Aorta (tissue), 5 donors: ENCODE measurements at regions not wholly inside any gene's neighbourhood (a gene's known extent, or its start where the extent isn't known, plus 50 kb on each side); places are given as distances from the start of the nearest gene placed in this dataset.
"Not testable (repeated sequence)": the region's sequence is repeated elsewhere in the genome, so short reads cannot be mapped to it uniquely, and the experiment has no call there.

Source experiments
- ATAC-seq: fragments of 200-7000 bp; cut with Tn5 transposase; one replicate; pipeline ENCODE4 v1.9.1; 2022; ENCODE audit warnings: moderate library complexity; ENCODE audit not compliant: low FRiP score
- DNase-seq, 2 donors: peaks; one replicate each; pipeline ENCODE4 v3.0.0-alpha.2; 2020
- H3K27ac ChIP-seq, 2 donors: one replicate each; pipeline ENCODE4 v1.5.1; 2013; ENCODE audit warnings: low read length in 2 of 2, mild to moderate bottlenecking in 2 of 2, moderate library complexity in 2 of 2, control low read depth in 1 of 2, inconsistent platforms in 1 of 2, low read depth in 1 of 2
- H3K27me3 ChIP-seq, 2 donors: one replicate each; pipeline ENCODE4 v1.6.1; 2013; ENCODE audit warnings: control low read depth in 1 of 2, low read length in 1 of 2, mild to moderate bottlenecking in 1 of 2, moderate library complexity in 1 of 2; ENCODE audit not compliant: insufficient read depth in 2 of 2, control insufficient read depth in 1 of 2
- H3K36me3 ChIP-seq, 2 donors: one replicate each; pipeline ENCODE4 v1.6.1; 2013; ENCODE audit warnings: control low read depth in 1 of 2, low read length in 1 of 2, mild to moderate bottlenecking in 1 of 2; ENCODE audit not compliant: insufficient read depth in 2 of 2, control insufficient read depth in 1 of 2
- H3K4me1 ChIP-seq, 2 donors: one replicate each; pipeline ENCODE4 v1.6.1; 2013; ENCODE audit warnings: low read length in 2 of 2, control low read depth in 1 of 2, mild to moderate bottlenecking in 1 of 2, moderate library complexity in 1 of 2; ENCODE audit not compliant: insufficient read depth in 2 of 2, control insufficient read depth in 1 of 2
- H3K4me3 ChIP-seq, 2 donors: one replicate each; pipeline ENCODE4 v1.5.1; 2013; ENCODE audit warnings: low read length in 2 of 2, control low read depth in 1 of 2, mild to moderate bottlenecking in 1 of 2
- H3K9me3 ChIP-seq: one replicate; pipeline ENCODE4 v1.6.1; 2013; ENCODE audit warnings: mild to moderate bottlenecking, low read length; ENCODE audit not compliant: control insufficient read depth
- WGBS, 2 donors: extraction: QIAGEN DNeasy Blood & Tissue Kit; methylation state at CpG; one replicate each; pipeline ENCODE4 v1.1.7; 2013; 5-methylcytosine and 5-hydroxymethylcytosine counted together
- intact Hi-C, 2 donors: fragments of 100-400 bp; cut with DNase I; formaldehyde crosslinking; loops; one replicate each; pipeline versions ENCODE4 v1.14.2 to v1.15.0; 2022
- donor health status: healthy with polysubstance abuse.
- donor health status: Bipolar disorder and iron deficiency.
- donor health status: DM: no; HTN: no; CAD: no.
- donor health status: DM: no; HTN: no; CAD: no.
- donor health status: DM: yes; HTN: yes; CAD: no.

GRCh38 chr2:18966131-18966530 lies 376.8 kb upstream of the NT5C1B start:
- 62 to 63% methylated on average over 1 of the region's 1 CpG for WGBS, 2 donors
- no peaks in the 10 kb centered on the region for H3K4me1 ChIP-seq
- no peak overlapping the region for H3K4me3 ChIP-seq
- intact Hi-C loops = no loop called here
- no peaks in the 10 kb centered on the region for H3K27me3 ChIP-seq
- ATAC-seq (no peak), DNase-seq (no peak)
- no peak overlapping the region for H3K27ac ChIP-seq
- no peaks in the 10 kb centered on the region for H3K9me3 ChIP-seq
- H3K36me3 ChIP-seq = no peaks in the 10 kb centered on the region

- H3K9me3 ChIP-seq, H3K4me1 ChIP-seq, DNase-seq, ATAC-seq, H3K27me3 ChIP-seq, H3K4me3 ChIP-seq, H3K36me3 ChIP-seq, H3K27ac ChIP-seq, intact Hi-C loops: not testable (repeated sequence)
- 98% methylated on average over 3 of the region's 3 CpGs for WGBS, 2 donors
Measured at GRCh38 chr2:18963739-18964256, 374.4 kb upstream of the NT5C1B start.

DNA sequence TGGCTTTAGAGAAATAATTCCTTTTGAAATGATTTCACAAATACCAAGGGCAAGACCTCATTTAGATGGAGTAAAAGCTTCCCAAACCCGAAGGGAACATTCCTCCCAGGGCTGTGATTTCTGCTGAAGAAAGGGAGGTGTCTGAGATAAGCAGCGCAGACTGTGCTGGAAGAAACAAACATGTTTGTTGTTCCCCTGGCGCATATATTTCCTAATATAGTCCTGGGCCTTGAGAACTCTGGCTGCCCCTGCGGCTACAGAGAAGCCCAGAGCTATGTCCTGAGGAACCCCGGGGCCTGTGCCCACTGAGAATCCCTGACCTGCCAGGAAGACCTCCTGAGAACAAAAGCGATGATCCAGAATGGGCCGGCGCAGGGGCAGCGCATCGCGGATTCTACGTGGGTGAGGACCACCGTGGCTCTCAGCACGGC lies 372.6 kb upstream of the NT5C1B start:
- no peak for DNase-seq
- Histone ChIP-seq H3K9me3 (no peaks in the 10 kb centered on the region), H3K27me3 (no peaks in the 10 kb centered on the region), H3K4me3 (no peak overlapping the region), H3K4me1 (no peaks in the 10 kb centered on the region), H3K27ac (no peak overlapping the region), H3K36me3 (no peaks in the 10 kb centered on the region)
- 90 to 93% methylated on average over 14 of the region's 14 CpGs for WGBS, 2 donors
- peak; percentile 66 for ATAC-seq
- intact Hi-C loops = no loop called here

GRCh38 chr2:18959952-18960717 lies 370.8 kb upstream of the NT5C1B start:
- Histone ChIP-seq H3K4me3 (no peak overlapping the region), H3K27ac (no peak overlapping the region), H3K27me3 (no peaks in the 10 kb centered on the region), H3K9me3 (no peaks in the 10 kb centered on the region), H3K36me3 (no peaks in the 10 kb centered on the region), H3K4me1 (no peaks in the 10 kb centered on the region)
- intact Hi-C loops = no loop called here
- no peak for DNase-seq
- ATAC-seq = no peak

DNA sequence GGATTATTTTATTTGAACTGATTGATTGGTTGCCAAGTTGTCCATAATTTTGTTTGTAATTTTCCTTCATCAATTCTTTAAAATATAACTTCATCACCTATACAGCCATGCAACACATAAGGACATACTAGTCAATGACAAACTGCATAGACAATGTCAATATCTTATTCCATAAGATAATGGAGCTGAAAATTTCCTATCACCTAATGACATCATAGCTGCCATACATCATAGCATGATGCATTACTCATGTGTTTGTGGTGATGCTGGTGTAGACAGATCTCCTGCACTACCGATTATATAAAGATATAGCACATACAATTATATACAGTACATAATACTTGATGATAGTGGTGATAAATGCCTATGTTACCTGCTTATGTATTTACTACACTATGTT lies 369.8 kb upstream of the NT5C1B start:
- Histone ChIP-seq H3K36me3 (no peaks in the 10 kb centered on the region), H3K9me3 (peaks cover 1% of the 10 kb centered on the region), H3K4me1 (no peaks in the 10 kb centered on the region), H3K27me3 (no peaks in the 10 kb centered on the region), H3K4me3 (no peak overlapping the region), H3K27ac (no peak overlapping the region)
- intact Hi-C loops = no loop called here
- 90% methylated on average over 1 of the region's 1 CpG for WGBS, 2 donors
- DNase-seq = no peak
- no peak for ATAC-seq

DNA sequence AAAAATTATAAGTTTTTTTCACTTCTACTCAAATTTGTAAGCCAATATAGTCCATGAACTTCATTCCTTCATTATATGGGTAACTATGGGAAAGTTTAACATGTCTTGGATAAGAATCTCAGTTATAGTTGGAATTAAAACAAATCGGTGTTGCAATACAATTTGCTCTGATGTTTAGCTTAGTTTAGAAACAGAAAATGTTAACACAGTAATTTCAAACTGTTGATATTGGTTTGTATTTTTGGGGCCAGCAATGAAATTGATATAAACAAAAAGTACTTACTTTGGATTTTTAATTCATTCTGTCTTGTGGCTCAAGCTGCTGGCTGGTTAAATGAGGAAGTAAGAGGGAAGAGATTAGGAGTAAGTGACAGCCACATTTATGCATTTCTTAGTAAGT lies 368.5 kb upstream of the NT5C1B start:
- Histone ChIP-seq H3K36me3 (no peaks in the 10 kb centered on the region), H3K4me1 (no peaks in the 10 kb centered on the region), H3K27ac (no peak overlapping the region), H3K4me3 (no peak overlapping the region), H3K9me3 (peaks cover 1% of the 10 kb centered on the region), H3K27me3 (no peaks in the 10 kb centered on the region)
- ATAC-seq (no peak), DNase-seq (no peak)
- WGBS, 2 donors = 59 to 81% methylated on average over 1 of the region's 1 CpG
- intact Hi-C loops = no loop called here

DNA sequence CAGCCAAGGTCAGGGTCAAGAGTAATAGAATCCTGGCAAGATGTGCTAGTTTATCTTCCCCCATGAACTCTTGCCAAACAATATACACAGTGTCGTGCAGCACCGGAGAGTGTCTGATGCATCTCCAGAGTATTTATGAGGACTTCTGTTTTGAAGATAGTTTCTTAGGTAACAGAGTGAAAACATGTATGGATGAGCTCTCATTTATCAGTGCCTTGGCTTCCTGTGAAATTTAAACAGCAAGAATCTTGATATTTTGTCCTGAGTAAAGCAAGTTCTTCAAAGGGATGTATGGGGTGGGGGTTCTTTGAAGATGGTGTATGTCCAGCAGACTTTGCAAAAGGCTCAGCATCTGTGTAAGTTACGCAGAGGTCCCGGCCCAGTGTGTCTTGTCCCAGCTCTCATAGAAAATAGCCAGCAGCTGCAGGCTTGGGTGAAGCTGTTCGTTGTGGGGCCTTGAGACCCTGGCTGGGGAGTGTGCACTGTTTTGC lies 361.0 kb upstream of the NT5C1B start:
- Histone ChIP-seq H3K36me3 (no peaks in the 10 kb centered on the region), H3K9me3 (peaks cover 1% of the 10 kb centered on the region), H3K4me1 (no peaks in the 10 kb centered on the region), H3K4me3 (no peak overlapping the region), H3K27ac (no peak overlapping the region), H3K27me3 (no peaks in the 10 kb centered on the region)
- DNase-seq = no peak
- intact Hi-C loops = no loop called here
- ATAC-seq = no peak
- 67 to 81% methylated on average over 5 of the region's 5 CpGs for WGBS, 2 donors

- no peak overlapping the region for H3K4me3 ChIP-seq
- no peak for DNase-seq
- no peak for ATAC-seq
- intact Hi-C loops = no loop called here
- H3K4me1 ChIP-seq = no peaks in the 10 kb centered on the region
- H3K9me3 ChIP-seq = peaks cover 1% of the 10 kb centered on the region
- H3K36me3 ChIP-seq = no peaks in the 10 kb centered on the region
- 94 to 97% methylated on average over 4 of the region's 4 CpGs for WGBS, 2 donors
- H3K27ac ChIP-seq = no peak overlapping the region
- H3K27me3 ChIP-seq = no peaks in the 10 kb centered on the region
Measured at GRCh38 chr2:18949871-18950270, 360.5 kb upstream of the NT5C1B start.

- intact Hi-C loops = no loop called here
- ATAC-seq = no peak
- H3K9me3 ChIP-seq = no peaks in the 10 kb centered on the region
Measured at GRCh38 chr2:18940184-18940583, 350.8 kb upstream of the NT5C1B start.

More at GRCh38 chr2:18940184-18940583, 350.8 kb upstream of the NT5C1B start:
- Histone ChIP-seq H3K27ac (no peak overlapping the region), H3K36me3 (no peaks in the 10 kb centered on the region), H3K27me3 (no peaks in the 10 kb centered on the region), H3K4me3 (no peak overlapping the region), H3K4me1 (no peaks in the 10 kb centered on the region)
- DNase-seq = no peak
- WGBS, 2 donors = 89 to 90% methylated on average over 2 of the region's 2 CpGs
